SK-N-SH (cell line): ENCODE measurements at regions not wholly inside any gene's neighbourhood (a gene's known extent, or its start where the extent isn't known, plus 50 kb on each side); places are given as distances from the start of the nearest gene placed in this dataset.

Experiments
- CTCF ChIA-PET: fragments of 300-600, 350-600 bp; formaldehyde crosslinking; extraction: SDS; loops from one replicate; lab custom pipeline; 2021; lab: Yijun Ruan, JAX
- POLR2A ChIA-PET: fragments of 350-600 bp; sonication (Branson Sonifier 250); formaldehyde crosslinking; extraction: SDS; loops from one replicate; lab custom pipeline; 2020; ENCODE audit warnings: antibody characterized with exemption, inconsistent platforms; lab: Yijun Ruan, JAX
- DNase-seq: peaks from one replicate; pipeline ENCODE4 v3.0.0; 2012
- H2AFZ ChIP-seq: fragments of 200-600 bp; sonication (generic); 2 replicates; pipeline ENCODE4 v1.8.1; 2016; ENCODE audit warnings: antibody characterized with exemption, mild to moderate bottlenecking, low read depth
- H3F3A ChIP-seq: fragments of 200-600 bp; sonication (generic); replicated peaks from 2 replicates; pipeline ENCODE3; 2016; ENCODE audit warnings: antibody characterized with exemption, mild to moderate bottlenecking; ENCODE audit not compliant: insufficient read depth
- H3K27ac ChIP-seq, 2 experiments: fragments of 200-500 bp in 1 of 2; fragments of 200-600 bp in 1 of 2; sonication (Bioruptor generic) in 1 of 2; sonication (generic), shearing (Covaris generic) in 1 of 2; 2 replicates each; pipeline versions ENCODE4 v1.5.1 to v1.6.1; 2014 to 2016; ENCODE audit warnings: low read depth in 2 of 2, inconsistent platforms in 1 of 2, low read length in 1 of 2, mild to moderate bottlenecking in 1 of 2, mixed read lengths in 1 of 2
- H3K27me3 ChIP-seq: fragments of 200-600 bp; sonication (generic), shearing (Covaris generic); 2 replicates; pipeline ENCODE4 v1.6.1; 2016; ENCODE audit warnings: mixed run types; ENCODE audit not compliant: insufficient read depth
- H3K36me3 ChIP-seq, 2 experiments: fragments of 200-500 bp in 1 of 2; fragments of 200-600 bp in 1 of 2; sonication (Bioruptor generic) in 1 of 2; sonication (generic) in 1 of 2; replicated peaks in 1 of 2; 2 replicates each; pipeline versions ENCODE3 to v1.5.1; 2014 to 2016; ENCODE audit warnings: low read length in 1 of 2, mild to moderate bottlenecking in 1 of 2; ENCODE audit not compliant: insufficient read depth in 2 of 2, control insufficient read depth in 1 of 2
- H3K4me1 ChIP-seq, 2 experiments: fragments of 200-500 bp in 1 of 2; fragments of 200-600 bp in 1 of 2; sonication (Bioruptor generic) in 1 of 2; sonication (generic), shearing (Covaris generic) in 1 of 2; 2 replicates each; pipeline versions ENCODE4 v1.5.1 to v1.6.1; 2014 to 2016; ENCODE audit warnings: low read depth in 1 of 2, low read length in 1 of 2, mixed run types in 1 of 2; ENCODE audit not compliant: insufficient read depth in 2 of 2, control insufficient read depth in 1 of 2
- H3K4me2 ChIP-seq: fragments of 200-600 bp; sonication (generic), shearing (Covaris generic); 2 replicates; pipeline ENCODE4 v1.6.1; 2017; ENCODE audit warnings: mixed run types
- H3K4me3 ChIP-seq, 2 experiments: fragments of 200-500 bp in 1 of 2; fragments of 200-600 bp in 1 of 2; sonication (Bioruptor generic) in 1 of 2; sonication (generic), shearing (Covaris generic) in 1 of 2; 2 replicates each; pipeline versions ENCODE4 v1.5.1 to v1.8.1; 2014 to 2016; ENCODE audit warnings: low read depth in 2 of 2, inconsistent platforms in 1 of 2, low read length in 1 of 2, mild to moderate bottlenecking in 1 of 2, mixed read lengths in 1 of 2, moderate library complexity in 1 of 2
- H3K79me2 ChIP-seq: fragments of 200-600 bp; sonication (generic); 2 replicates; pipeline ENCODE4 v1.8.1; 2017; ENCODE audit warnings: mild to moderate bottlenecking; ENCODE audit not compliant: insufficient read depth
- H3K9ac ChIP-seq: fragments of 200-600 bp; sonication (generic); 2 replicates; pipeline ENCODE4 v1.6.1; 2017; ENCODE audit warnings: mixed run types
- H3K9me2 ChIP-seq: fragments of 200-600 bp; sonication (generic); 2 replicates; pipeline ENCODE4 v1.6.1; 2017; ENCODE audit warnings: mixed run types
- H3K9me3 ChIP-seq: fragments of 200-600 bp; sonication (generic); 2 replicates; pipeline ENCODE4 v1.6.1; 2017; ENCODE audit warnings: mixed run types, mild to moderate bottlenecking, moderate library complexity
- H4K20me1 ChIP-seq: fragments of 200-600 bp; sonication (generic); 2 replicates; pipeline ENCODE4 v1.6.1; 2017; ENCODE audit warnings: mild to moderate bottlenecking, mixed run types; ENCODE audit not compliant: insufficient read depth
- CHD2 ChIP-seq: fragments of 150-350 bp; IDR thresholded peaks from 2 replicates; pipeline ENCODE4 v1.6.1; 2018; ENCODE audit warnings: low read length; ENCODE audit not compliant: partially characterized antibody
- ELF1 ChIP-seq: IDR thresholded peaks from 2 replicates; pipeline ENCODE4 v1.4.0; 2012
- EP300 ChIP-seq, 2 experiments: IDR thresholded peaks; 2 replicates each; pipeline versions ENCODE4 v1.4.0 to v1.6.1; 2012; ENCODE audit warnings: borderline replicate concordance in 1 of 2, low read depth in 1 of 2, low read length in 1 of 2
- EZH2phosphoT487 ChIP-seq: fragments of 200-600 bp; sonication (generic); IDR thresholded peaks from 2 replicates; pipeline ENCODE4 v1.6.1; 2017; ENCODE audit warnings: low read depth, mixed run types, mild to moderate bottlenecking, antibody characterized with exemption, moderate library complexity, borderline replicate concordance
- FOSL2 ChIP-seq: IDR thresholded peaks from 2 replicates; pipeline ENCODE4 v1.4.0; 2012; ENCODE audit warnings: low read depth, mild to moderate bottlenecking, moderate library complexity, borderline replicate concordance
- FOXJ3 ChIP-seq: sonication (generic); formaldehyde crosslinking; IDR thresholded peaks from 2 replicates; pipeline ENCODE4 v1.5.1; 2020; ENCODE audit warnings: mild to moderate bottlenecking, missing genetic modification reagents
- GATA2 ChIP-seq: sonication (generic); formaldehyde crosslinking; IDR thresholded peaks from 2 replicates; pipeline ENCODE4 v1.5.0; 2020; ENCODE audit warnings: mild to moderate bottlenecking, missing genetic modification reagents
- JUND ChIP-seq: IDR thresholded peaks from 2 replicates; pipeline ENCODE4 v1.4.0; 2012
- MEF2A ChIP-seq: IDR thresholded peaks from 2 replicates; pipeline ENCODE4 v1.4.0; 2012; ENCODE audit warnings: low read depth, borderline replicate concordance
- MXI1 ChIP-seq: IDR thresholded peaks from 2 replicates; pipeline ENCODE4 v1.6.1; 2012; ENCODE audit warnings: mild to moderate bottlenecking, low read depth, low read length, improper control_type of control experiment
- NFIC ChIP-seq: IDR thresholded peaks from 2 replicates; pipeline ENCODE4 v1.4.0; 2012; ENCODE audit warnings: borderline replicate concordance
- POLR2AphosphoS5 ChIP-seq: IDR thresholded peaks from 2 replicates; pipeline ENCODE4 v1.6.1; 2012; ENCODE audit warnings: low read depth, low read length
- RCOR1 ChIP-seq: fragments of 150-350 bp; IDR thresholded peaks from 2 replicates; pipeline ENCODE4 v1.6.1; 2017; ENCODE audit warnings: antibody characterized with exemption, low read length
- RFX5 ChIP-seq: IDR thresholded peaks from 2 replicates; pipeline ENCODE4 v1.6.1; 2012; ENCODE audit warnings: mild to moderate bottlenecking, improper control_type of control experiment, low read length
- SIN3A ChIP-seq: IDR thresholded peaks from 2 replicates; pipeline ENCODE4 v1.6.1; 2012; ENCODE audit warnings: low read depth, mild to moderate bottlenecking, low read length, moderate library complexity, borderline replicate concordance
- TAF1 ChIP-seq: IDR thresholded peaks from 2 replicates; pipeline ENCODE4 v1.6.1; 2012; ENCODE audit warnings: low read depth, mild to moderate bottlenecking, low read length, moderate library complexity, borderline replicate concordance
- TEAD4 ChIP-seq: IDR thresholded peaks from 2 replicates; pipeline ENCODE4 v1.4.0; 2012; ENCODE audit warnings: mild to moderate bottlenecking, borderline replicate concordance; ENCODE audit not compliant: insufficient read depth
- WGBS: methylation state at CpG from one replicate; pipeline ENCODE4 v1.1.6; 2017; ENCODE audit warnings: low lambda C conversion rate; 5-methylcytosine and 5-hydroxymethylcytosine counted together
- TF ChIP-seq, protein P1 (sequence below): IDR thresholded peaks from 2 replicates; pipeline ENCODE4; 2012
- TF ChIP-seq, protein P2 (sequence below): IDR thresholded peaks from 2 replicates; pipeline ENCODE4 v1.4.0; 2012; ENCODE audit warnings: low read depth, borderline replicate concordance
- TF ChIP-seq, protein P3 (sequence below): fragments of 200-600 bp; sonication (generic); IDR thresholded peaks from 2 replicates; pipeline ENCODE4 v1.6.1; 2017; ENCODE audit warnings: antibody characterized with exemption, mild to moderate bottlenecking, moderate library complexity
- TF ChIP-seq, protein P4 (sequence below): IDR thresholded peaks from 2 replicates; pipeline ENCODE4 v1.4.0; 2012; ENCODE audit warnings: low read depth
- TF ChIP-seq, protein P5 (sequence below): fragments of 150-350 bp; IDR thresholded peaks from 2 replicates; pipeline ENCODE4 v1.6.1; 2017; ENCODE audit warnings: antibody characterized with exemption, low read length, low read depth, borderline replicate concordance

DNA sequence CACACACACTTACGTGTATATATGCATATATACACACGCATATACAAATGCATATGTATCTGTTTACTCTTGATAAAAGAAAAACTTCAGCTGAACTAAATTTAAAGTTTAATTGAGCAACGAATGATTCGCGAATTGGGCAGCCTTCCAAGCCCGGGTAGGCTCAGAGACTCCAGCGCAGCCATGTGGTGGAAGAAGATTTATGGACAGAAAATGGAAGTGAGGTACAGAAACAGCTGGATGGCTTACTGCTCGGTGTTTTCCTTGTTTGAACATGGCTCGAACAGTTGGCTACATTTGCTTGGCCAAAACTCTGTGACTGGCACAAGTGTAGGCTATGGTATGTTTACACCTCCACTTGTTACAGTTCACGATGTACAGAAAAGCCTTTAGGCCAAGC is 239.3 kb upstream of the PRDM9 start:
- Histone ChIP-seq H2AFZ (no peak overlapping the region), H3K27me3 (no peaks in the 10 kb centered on the region), H3K27ac (no peak overlapping the region), H3K9ac (no peak overlapping the region), H3K79me2 (no peaks in the 10 kb centered on the region), H4K20me1 (no peaks in the 10 kb centered on the region), H3K9me2 (no peaks in the 10 kb centered on the region; the same call in 1 of the 2 replicates), H3K4me3 (no peak overlapping the region), H3K4me2 (no peak overlapping the region), H3K4me1 (no peaks in the 10 kb centered on the region), H3F3A (no peaks in the 10 kb centered on the region), H3K9me3 (no peaks in the 10 kb centered on the region), H3K36me3 (no peaks in the 10 kb centered on the region)
- ChIA-PET POLR2A (no interaction called here), CTCF (no interaction called here)
- DNase-seq: no peak
- TF ChIP-seq MXI1 (no peak), GATA2 (no peak), NFIC (no peak), RFX5 (no peak), TEAD4 (no peak), FOSL2 (no peak), SIN3A (no peak), FOXJ3 (CRISPR knock-in tag) (no peak), TAF1 (no peak), EZH2phosphoT487 (no peak), EP300 (IDR thresholded peaks at IDR 0.05; ENCODE audit: borderline replicate concordance in 1 of 2, low read depth in 1 of 2, low read length in 1 of 2) (no peak), CHD2 (no peak)
- TF ChIP-seq, protein P1, sequence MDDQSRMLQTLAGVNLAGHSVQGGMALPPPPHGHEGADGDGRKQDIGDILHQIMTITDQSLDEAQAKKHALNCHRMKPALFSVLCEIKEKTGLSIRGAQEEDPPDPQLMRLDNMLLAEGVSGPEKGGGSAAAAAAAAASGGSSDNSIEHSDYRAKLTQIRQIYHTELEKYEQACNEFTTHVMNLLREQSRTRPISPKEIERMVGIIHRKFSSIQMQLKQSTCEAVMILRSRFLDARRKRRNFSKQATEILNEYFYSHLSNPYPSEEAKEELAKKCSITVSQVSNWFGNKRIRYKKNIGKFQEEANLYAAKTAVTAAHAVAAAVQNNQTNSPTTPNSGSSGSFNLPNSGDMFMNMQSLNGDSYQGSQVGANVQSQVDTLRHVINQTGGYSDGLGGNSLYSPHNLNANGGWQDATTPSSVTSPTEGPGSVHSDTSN: no peak
- TF ChIP-seq, protein P2, sequence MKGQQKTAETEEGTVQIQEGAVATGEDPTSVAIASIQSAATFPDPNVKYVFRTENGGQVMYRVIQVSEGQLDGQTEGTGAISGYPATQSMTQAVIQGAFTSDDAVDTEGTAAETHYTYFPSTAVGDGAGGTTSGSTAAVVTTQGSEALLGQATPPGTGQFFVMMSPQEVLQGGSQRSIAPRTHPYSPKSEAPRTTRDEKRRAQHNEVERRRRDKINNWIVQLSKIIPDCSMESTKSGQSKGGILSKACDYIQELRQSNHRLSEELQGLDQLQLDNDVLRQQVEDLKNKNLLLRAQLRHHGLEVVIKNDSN: no peak
- WGBS: 4% methylated on average over 10 of the region's 10 CpGs

DNA sequence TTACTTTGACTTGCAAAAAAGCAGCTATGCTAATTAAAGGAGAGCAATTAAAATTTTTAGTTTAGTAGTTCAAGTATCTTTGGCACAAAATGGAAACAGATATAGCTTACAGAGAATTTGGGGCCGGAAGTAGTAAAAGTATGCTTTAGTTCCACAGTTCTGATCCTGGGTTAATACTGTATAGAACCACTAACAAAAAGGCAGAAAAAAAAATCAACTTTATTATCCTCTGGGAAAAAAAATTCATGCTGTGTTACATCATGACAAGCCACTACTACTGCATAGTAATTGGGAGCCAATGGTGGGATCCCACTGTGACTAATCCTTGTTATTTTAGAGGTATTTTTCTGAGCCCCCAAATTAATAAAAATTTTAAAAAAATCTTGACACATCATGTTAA is 246.8 kb upstream of the PRDM9 start:
- H3K27me3 ChIP-seq: no peaks in the 10 kb centered on the region
- no peaks in the 10 kb centered on the region; the same call in 1 of the 2 replicates for H3K9me2 ChIP-seq
- no peak overlapping the region for H3K4me3 ChIP-seq
- H3K36me3 ChIP-seq: no peaks in the 10 kb centered on the region
- H3K79me2 ChIP-seq: no peaks in the 10 kb centered on the region
- H3K9ac ChIP-seq: no peak overlapping the region
- no peaks in the 10 kb centered on the region for H3K4me1 ChIP-seq
- H3K9me3 ChIP-seq: no peaks in the 10 kb centered on the region
- no peak overlapping the region for H3K4me2 ChIP-seq
- H2AFZ ChIP-seq: no peak overlapping the region
- no peak for DNase-seq
- H3K27ac ChIP-seq: no peak overlapping the region
- no peaks in the 10 kb centered on the region for H3F3A ChIP-seq
- 10% methylated on average over 1 of the region's 1 CpG for WGBS
- H4K20me1 ChIP-seq: no peaks in the 10 kb centered on the region
- POLR2A ChIA-PET: no interaction called here
- CTCF ChIA-PET: no interaction called here
- TF ChIP-seq FOSL2 (no peak), EZH2phosphoT487 (no peak), POLR2AphosphoS5 (no peak), EP300 (IDR thresholded peaks at IDR 0.05; ENCODE audit: borderline replicate concordance in 1 of 2, low read depth in 1 of 2, low read length in 1 of 2) (no peak), ELF1 (no peak), FOXJ3 (CRISPR knock-in tag) (no peak), RCOR1 (no peak), JUND (no peak), SIN3A (no peak), MEF2A (no peak)
- TF ChIP-seq, protein P1: no peak
- TF ChIP-seq, protein P3, sequence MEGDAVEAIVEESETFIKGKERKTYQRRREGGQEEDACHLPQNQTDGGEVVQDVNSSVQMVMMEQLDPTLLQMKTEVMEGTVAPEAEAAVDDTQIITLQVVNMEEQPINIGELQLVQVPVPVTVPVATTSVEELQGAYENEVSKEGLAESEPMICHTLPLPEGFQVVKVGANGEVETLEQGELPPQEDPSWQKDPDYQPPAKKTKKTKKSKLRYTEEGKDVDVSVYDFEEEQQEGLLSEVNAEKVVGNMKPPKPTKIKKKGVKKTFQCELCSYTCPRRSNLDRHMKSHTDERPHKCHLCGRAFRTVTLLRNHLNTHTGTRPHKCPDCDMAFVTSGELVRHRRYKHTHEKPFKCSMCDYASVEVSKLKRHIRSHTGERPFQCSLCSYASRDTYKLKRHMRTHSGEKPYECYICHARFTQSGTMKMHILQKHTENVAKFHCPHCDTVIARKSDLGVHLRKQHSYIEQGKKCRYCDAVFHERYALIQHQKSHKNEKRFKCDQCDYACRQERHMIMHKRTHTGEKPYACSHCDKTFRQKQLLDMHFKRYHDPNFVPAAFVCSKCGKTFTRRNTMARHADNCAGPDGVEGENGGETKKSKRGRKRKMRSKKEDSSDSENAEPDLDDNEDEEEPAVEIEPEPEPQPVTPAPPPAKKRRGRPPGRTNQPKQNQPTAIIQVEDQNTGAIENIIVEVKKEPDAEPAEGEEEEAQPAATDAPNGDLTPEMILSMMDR: no peak
- TF ChIP-seq, protein P4, sequence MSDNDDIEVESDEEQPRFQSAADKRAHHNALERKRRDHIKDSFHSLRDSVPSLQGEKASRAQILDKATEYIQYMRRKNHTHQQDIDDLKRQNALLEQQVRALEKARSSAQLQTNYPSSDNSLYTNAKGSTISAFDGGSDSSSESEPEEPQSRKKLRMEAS: no peak
- TF ChIP-seq, protein P5, sequence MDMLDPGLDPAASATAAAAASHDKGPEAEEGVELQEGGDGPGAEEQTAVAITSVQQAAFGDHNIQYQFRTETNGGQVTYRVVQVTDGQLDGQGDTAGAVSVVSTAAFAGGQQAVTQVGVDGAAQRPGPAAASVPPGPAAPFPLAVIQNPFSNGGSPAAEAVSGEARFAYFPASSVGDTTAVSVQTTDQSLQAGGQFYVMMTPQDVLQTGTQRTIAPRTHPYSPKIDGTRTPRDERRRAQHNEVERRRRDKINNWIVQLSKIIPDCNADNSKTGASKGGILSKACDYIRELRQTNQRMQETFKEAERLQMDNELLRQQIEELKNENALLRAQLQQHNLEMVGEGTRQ: no peak
